ENCODE measurements at regions not wholly inside any gene's neighbourhood (a gene's known extent, or its start where the extent isn't known, plus 50 kb on each side); places are given as distances from the start of the nearest gene placed in this dataset.

- no peak for TF ChIP-seq POLR2AphosphoS5 (IDR thresholded peaks at IDR 0.05; ENCODE audit: low read depth, low read length)
- TF ChIP-seq SIN3A (IDR thresholded peaks at IDR 0.05; ENCODE audit: borderline replicate concordance, insufficient read depth, low read length): no peak
- no peak for TF ChIP-seq FOXP2 (optimal IDR thresholded peaks at IDR 0.05; ENCODE audit: borderline replicate concordance, extremely low read depth, extremely low read length, insufficient read depth)
- no peak for TF ChIP-seq REST (IDR thresholded peaks at IDR 0.05; ENCODE audit: insufficient read depth in 1 of 2, low read depth in 2 of 2, low read length in 2 of 2)
- TF ChIP-seq TAF1 (IDR thresholded peaks at IDR 0.05; ENCODE audit: borderline replicate concordance, insufficient read depth, low read length): no peak
These were observed 480.4 kb downstream of the TRIML1 start for GRCh38 chr4:188619456-188620149.

- TF ChIP-seq FOXP2 (optimal IDR thresholded peaks at IDR 0.05; ENCODE audit: borderline replicate concordance, extremely low read depth, extremely low read length, insufficient read depth) (no peak), POLR2AphosphoS5 (IDR thresholded peaks at IDR 0.05; ENCODE audit: low read depth, low read length) (no peak), TAF1 (IDR thresholded peaks at IDR 0.05; ENCODE audit: borderline replicate concordance, insufficient read depth, low read length) (no peak), REST (IDR thresholded peaks at IDR 0.05; ENCODE audit: insufficient read depth in 1 of 2, low read depth in 2 of 2, low read length in 2 of 2) (no peak), SIN3A (IDR thresholded peaks at IDR 0.05; ENCODE audit: borderline replicate concordance, insufficient read depth, low read length) (no peak)
These were observed 481.4 kb downstream of the TRIML1 start for GRCh38 chr4:188620608-188621007.

GRCh38 chr4:188623314-188623854 lies 484.1 kb downstream of the TRIML1 start:
- no peak for TF ChIP-seq FOXP2 (optimal IDR thresholded peaks at IDR 0.05; ENCODE audit: borderline replicate concordance, extremely low read depth, extremely low read length, insufficient read depth)
- no peak for TF ChIP-seq POLR2AphosphoS5 (IDR thresholded peaks at IDR 0.05; ENCODE audit: low read depth, low read length)
- TF ChIP-seq SIN3A (IDR thresholded peaks at IDR 0.05; ENCODE audit: borderline replicate concordance, insufficient read depth, low read length): no peak
- TF ChIP-seq REST (IDR thresholded peaks at IDR 0.05; ENCODE audit: insufficient read depth in 1 of 2, low read depth in 2 of 2, low read length in 2 of 2): no peak
- no peak for TF ChIP-seq TAF1 (IDR thresholded peaks at IDR 0.05; ENCODE audit: borderline replicate concordance, insufficient read depth, low read length)

GRCh38 chr4:188624370-188624769 lies 485.1 kb downstream of the TRIML1 start:
- TF ChIP-seq POLR2AphosphoS5 (IDR thresholded peaks at IDR 0.05; ENCODE audit: low read depth, low read length) (no peak), SIN3A (IDR thresholded peaks at IDR 0.05; ENCODE audit: borderline replicate concordance, insufficient read depth, low read length) (no peak), FOXP2 (optimal IDR thresholded peaks at IDR 0.05; ENCODE audit: borderline replicate concordance, extremely low read depth, extremely low read length, insufficient read depth) (no peak), TAF1 (IDR thresholded peaks at IDR 0.05; ENCODE audit: borderline replicate concordance, insufficient read depth, low read length) (no peak), REST (IDR thresholded peaks at IDR 0.05; ENCODE audit: insufficient read depth in 1 of 2, low read depth in 2 of 2, low read length in 2 of 2) (no peak)
